Posterior cingulate gyrus (tissue), 11 donors: ENCODE measurements at regions not wholly inside any gene's neighbourhood (a gene's known extent, or its start where the extent isn't known, plus 50 kb on each side); places are given as distances from the start of the nearest gene placed in this dataset.
A peak's percentile ranks its signal among the peaks of the same experiment; 100 is the strongest.

Source experiments
- DNase-seq, 10 donors: peaks; one replicate each; pipeline versions ENCODE4 v3.0.0 to v3.0.0-alpha.2; 2020 to 2021; ENCODE audit warnings: mixed read lengths in 3 of 10
- intact Hi-C: fragments of 100-400 bp; cut with DNase I; formaldehyde crosslinking; loops from one replicate; pipeline ENCODE4 v1.15.1; 2023

DNA sequence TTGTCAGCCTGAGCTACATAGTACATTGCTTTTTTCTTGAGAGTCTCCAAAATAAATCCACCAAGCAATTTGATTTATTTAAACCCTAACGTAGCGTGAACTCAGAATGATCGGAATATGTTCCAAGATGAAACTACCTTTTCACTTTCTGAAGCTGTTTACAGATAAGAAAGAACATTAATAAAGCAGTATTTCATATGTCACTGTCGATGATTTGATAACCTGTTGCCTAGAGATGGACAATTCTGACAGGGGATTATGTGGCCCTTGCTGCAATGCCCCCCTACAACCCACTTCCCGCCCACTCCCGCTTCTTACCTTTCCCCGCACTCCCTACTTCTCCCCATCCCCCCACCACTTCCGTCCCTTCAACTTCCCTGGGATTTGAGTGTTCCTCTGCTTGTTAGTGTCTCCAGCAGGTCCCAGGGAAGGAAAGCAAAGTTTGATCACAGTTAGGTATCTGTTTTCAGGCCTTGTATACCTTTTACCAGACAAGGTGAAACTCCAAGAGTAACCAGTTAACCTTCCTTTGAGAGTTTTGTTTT, 229.2 kb upstream of the HMGA2 start:
- no peak for DNase-seq
- intact Hi-C loops: no loop called here

DNA sequence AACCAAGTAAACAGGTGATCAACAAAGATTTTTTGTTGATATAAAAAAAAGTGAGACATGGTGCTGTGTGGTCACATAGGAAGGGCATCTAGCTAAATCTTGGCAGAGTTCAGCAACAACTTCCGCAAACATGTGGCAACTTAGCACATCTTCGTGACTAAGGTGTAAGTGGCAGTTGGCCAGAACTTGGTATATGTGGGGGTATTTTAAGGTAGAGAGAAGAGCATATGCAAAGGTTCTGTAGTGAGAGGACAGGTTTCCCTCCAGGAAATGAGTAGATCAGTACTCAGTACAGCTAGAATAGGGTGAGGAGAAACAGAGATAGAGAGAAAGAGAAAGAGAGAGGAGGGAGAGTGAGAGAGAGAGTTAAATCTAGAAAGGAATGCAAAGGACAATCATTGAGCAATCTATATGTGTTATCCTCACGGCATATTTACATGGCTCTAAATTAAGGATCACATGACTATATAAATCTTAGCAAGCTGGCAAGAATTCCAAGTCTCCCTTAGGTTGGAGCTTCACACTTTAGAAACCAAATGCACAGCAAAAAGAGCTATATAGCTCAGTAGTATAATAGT, 227.7 kb upstream of the HMGA2 start:
- intact Hi-C loops: no loop called here
- no peak for DNase-seq

GRCh38 chr12:65597527-65597926, 226.8 kb upstream of the HMGA2 start:
- intact Hi-C loops: no loop called here
- no peak for DNase-seq

- DNase-seq: no peak
- intact Hi-C loops: no loop called here
Observed at GRCh38 chr12:65598688-65599087, 225.6 kb upstream of the HMGA2 start.

- intact Hi-C loops: loop anchor here (5.0 to 10.0 kb wide), 2 partner anchors 83 to 485 kb away; no protein-coding TSS in a partner anchor
- no peak for DNase-seq
Observed at GRCh38 chr12:65602253-65602609, 222.1 kb upstream of the HMGA2 start.

- intact Hi-C loops: loop anchor here (5.0 to 10.0 kb wide), 2 partner anchors 82 to 485 kb away; no protein-coding TSS in a partner anchor
- DNase-seq: peak; percentile 22 to 92 (median 66)
Observed at GRCh38 chr12:65602610-65603295, 221.5 kb upstream of the HMGA2 start.

GRCh38 chr12:65603438-65604351, 220.6 kb upstream of the HMGA2 start:
- intact Hi-C loops: loop anchor here (5.0 to 10.0 kb wide), 2 partner anchors 81 to 484 kb away; no protein-coding TSS in a partner anchor
- DNase-seq: peak in 1 of 10 donors; percentile 7

GRCh38 chr12:65605019-65605418, 219.3 kb upstream of the HMGA2 start:
- intact Hi-C loops: loop anchor here (10.0 kb wide), 1 partner anchor 80 kb away; no protein-coding TSS in a partner anchor
- no peak for DNase-seq

DNA sequence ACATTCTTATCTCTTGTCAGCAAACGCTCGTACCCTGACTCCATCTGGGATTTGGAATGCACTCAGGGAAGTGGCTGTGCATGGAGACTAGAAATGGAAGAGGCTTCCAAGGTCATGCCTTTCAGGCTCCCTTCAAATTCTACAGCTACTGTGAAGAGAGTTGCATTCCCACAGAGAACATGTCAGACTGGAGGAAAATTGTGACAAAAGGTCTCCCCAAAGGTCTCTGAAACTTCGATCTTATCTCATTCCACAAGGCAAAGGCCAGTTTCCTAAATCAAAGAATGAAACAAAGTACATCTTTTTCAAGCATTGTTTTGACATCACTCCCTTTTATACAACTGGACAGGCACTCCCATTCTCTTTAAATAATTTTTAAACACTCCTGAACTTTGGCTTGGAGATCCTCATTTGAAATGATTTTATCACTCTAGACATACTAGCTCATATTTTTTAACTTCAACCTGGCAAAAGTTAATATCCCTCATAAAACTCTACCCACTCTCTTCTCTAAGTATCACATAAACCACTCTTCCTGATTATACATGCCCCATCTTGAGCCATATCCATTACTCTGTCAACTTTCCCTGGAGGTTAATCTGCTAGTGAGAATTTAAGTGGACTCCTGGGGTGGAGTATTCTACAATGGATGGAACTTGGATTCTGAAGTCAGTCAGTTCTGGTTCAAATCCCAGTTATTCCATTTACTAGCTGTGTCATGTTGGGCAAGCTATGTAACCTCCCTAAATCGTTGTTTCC, 218.1 kb upstream of the HMGA2 start:
- DNase-seq: no peak
- intact Hi-C loops: loop anchor here (10.0 kb wide), 1 partner anchor 79 kb away; no protein-coding TSS in a partner anchor

DNA sequence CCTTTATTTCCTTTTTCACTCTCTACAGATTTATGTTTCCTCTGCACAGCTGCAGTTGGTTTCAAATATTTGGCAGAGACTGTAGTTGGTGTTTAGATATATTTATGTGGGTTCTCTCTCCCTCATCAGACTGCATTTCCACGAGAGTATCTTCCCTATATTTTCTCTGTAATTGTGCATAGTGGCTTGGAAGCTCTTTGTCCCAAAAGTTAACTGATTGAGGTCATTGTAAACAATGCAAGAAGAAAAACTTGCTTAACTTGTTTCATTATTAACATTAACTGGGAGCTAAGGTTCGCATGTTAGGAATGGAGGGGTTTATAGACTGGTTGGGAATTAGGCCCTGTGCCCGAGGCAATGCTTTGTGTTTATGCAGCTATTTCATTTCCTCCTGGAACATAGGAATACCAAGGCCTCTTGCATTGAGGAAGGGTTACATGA, 216.9 kb upstream of the HMGA2 start:
- no peak for DNase-seq

DNA sequence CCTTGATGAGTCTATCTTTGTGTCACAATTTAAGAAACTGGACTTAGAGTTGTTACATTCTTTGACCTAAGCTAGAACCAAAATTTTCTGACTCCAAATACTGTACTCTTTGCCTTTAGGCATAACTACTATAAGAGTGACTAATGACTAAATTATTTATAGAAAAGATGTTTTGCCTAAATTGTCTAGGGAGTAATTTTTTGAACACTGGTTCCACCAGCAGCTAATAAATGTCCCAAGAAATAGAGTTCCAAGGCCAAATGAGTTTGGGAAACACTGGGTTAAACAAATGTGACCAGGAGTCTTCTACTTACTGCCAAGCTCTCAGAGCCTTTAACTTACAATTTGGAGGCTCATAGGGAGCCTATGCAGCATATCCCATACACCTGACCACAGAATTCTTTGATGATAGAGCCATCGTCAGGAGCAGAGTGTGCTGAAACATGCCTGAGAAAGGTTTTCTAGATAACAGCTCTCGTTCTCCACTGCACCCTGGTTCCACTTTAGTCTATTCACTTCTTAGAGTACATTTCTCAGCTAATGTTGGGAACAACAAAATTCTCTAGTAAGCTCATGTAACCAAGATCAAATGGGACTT, 215.9 kb upstream of the HMGA2 start:
- no peak for DNase-seq
- intact Hi-C loops: loop anchor here (10.0 kb wide), 1 partner anchor 76 kb away; no protein-coding TSS in a partner anchor

More for the DNA sequence above, 216.9 kb upstream of the HMGA2 start:
- intact Hi-C loops: loop anchor here (10.0 kb wide), 1 partner anchor 77 kb away; no protein-coding TSS in a partner anchor

DNA sequence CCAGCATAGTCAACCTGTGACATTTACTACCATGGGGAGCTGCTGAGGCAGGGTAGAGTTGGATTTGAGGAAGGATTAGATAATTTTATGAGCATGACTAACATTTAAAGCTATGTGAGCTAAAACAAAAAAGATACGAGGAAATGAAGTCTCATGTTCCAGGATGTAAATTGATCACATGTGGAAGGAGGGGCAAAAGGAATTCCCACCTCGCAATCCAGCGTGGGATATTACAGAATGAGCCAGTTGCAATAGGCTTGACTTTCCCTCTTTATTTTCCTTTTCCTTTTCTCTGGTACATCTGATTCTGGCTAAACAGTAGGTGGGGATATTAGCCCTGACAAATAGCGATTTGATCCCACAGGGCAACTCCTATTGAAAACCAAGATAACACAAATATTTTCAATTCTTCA, 214.9 kb upstream of the HMGA2 start:
- intact Hi-C loops: loop anchor here (10.0 kb wide), 1 partner anchor 75 kb away; no protein-coding TSS in a partner anchor

DNA sequence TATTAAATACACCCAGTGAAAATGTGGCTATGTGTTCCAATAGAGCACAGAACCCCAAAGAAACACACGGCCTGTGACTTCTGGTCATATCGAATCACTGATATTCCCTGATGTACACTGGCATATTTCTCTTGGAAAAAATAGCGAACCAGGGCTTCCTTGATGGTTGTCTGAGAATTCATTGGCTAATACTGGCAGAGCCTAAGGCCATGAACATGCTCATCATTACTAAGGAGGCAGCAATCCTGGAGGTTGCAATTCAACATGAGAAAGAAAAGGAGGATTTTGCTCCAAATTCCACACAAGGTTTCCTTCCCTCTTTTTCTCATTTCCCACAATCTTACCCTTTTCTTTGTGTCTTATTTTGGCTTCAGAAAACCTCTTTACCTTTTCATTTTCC, 212.9 kb upstream of the HMGA2 start:
- intact Hi-C loops: no loop called here
- no peak for DNase-seq

More for the DNA sequence above, 214.9 kb upstream of the HMGA2 start:
- no peak for DNase-seq

- no peak for DNase-seq
- intact Hi-C loops: no loop called here
Observed at GRCh38 chr12:65612440-65612839, 211.8 kb upstream of the HMGA2 start.

DNA sequence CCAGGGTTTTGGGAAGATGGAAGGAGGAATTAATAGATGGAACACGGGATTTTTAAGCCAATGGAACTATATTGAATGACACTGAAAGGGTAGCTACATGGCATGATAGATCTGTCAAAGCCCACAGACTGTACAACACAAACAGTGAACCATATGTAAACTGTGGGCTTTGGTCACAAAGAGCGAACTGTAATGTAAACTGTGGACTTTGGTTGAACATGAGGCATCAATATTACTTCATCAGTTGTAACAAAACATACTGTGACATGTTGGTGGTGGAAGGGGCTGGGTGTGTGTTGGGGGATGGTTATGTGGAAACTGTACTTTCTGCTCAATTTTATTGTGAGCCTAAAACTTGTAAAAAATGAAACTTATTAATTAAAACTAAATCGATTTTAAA, 210.6 kb upstream of the HMGA2 start:
- no peak for DNase-seq
- intact Hi-C loops: no loop called here

DNA sequence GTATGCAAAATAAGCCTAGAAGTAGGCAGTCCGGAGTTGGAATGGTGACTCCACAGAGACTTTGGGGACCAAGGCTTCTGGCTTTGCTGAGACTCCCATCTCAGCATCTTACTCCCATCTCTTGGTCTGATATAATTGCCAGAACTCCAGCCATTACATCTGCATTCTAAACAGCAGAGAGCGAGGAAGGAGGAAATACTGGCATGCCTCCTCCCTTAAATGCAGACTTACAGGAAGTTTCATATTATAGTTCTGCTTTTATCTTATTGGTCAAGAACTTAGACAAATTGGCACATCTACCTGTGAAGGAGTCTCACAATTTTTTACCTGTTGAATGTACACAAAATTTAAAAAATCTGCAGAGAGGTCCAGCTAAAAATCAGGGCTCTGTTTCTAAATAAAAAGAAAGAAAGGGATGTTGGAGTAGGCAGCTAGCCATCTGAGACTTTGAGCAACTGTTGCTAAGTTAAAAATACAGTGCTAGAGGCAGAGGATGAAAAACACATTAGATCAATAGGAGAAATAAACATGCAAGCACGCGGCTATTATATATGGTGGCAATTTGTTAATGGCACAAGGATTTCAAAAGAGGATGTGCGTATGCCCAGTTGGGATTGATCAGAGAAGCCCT, 209.9 kb upstream of the HMGA2 start:
- no peak for DNase-seq
- intact Hi-C loops: no loop called here

DNA sequence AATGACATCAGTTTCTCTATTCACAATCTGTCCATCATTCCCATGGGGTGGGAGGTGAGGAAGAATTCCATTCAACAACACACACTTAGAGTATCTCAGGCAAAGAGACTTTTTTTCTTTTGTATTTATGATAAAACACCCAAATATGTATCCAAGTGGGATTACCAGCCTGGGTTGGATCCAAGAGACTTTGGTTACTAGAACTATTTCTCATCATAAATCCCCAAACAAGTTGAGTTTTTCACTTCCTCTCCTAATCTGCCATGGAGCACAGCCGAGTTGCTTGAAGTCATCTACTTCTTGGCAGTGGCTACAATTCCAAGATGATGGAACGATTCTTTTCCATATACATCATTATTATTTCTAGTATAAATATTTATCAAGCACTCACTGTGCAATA, 209.2 kb upstream of the HMGA2 start:
- intact Hi-C loops: no loop called here
- DNase-seq: no peak

DNA sequence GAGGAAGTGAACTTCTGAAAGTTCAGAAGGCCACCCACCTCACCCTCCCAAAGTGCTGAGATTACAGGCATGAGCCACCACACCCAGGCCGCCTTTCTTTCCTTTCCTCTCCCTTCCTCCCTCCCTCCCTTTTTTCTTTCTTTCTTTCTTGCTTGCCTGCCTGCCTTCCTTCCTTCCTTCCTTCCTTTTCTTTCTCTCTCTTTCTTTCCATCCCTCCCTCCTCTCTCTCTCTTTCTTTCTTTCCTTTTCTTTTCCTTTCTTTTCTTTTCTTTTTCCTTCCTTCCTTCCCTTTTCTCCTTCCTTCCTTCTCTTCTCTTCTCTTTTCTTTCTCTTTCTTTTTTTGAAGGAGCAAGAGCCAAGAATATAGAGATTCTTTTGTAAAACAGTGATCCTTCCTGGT, 208.3 kb upstream of the HMGA2 start:
- no peak for DNase-seq
- intact Hi-C loops: no loop called here

DNA sequence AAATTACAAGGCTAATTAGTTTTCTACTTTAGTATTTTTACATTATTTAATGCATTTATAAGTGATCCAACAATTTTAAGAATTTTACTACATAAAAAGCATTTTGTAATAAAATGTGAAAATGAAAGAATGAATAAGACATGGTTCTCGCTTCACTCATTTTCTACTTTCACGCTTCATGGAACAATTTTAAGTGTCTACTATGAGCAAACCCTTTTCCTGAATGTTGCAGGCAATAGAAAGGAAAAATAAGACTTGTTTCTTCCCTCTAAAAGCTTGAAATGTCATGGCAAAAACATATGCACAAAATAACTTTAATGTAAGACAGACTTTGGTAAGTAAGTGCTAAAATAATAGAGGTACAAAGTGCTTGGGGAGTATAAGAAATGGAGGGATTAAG, 205.7 kb upstream of the HMGA2 start:
- no peak for DNase-seq
- intact Hi-C loops: no loop called here
